Retina (tissue), 1 donor: ENCODE measurements at regions not wholly inside any gene's neighbourhood (a gene's known extent, or its start where the extent isn't known, plus 50 kb on each side); places are given as distances from the start of the nearest gene placed in this dataset.
"Not testable (repeated sequence)": the region's sequence is repeated elsewhere in the genome, so short reads cannot be mapped to it uniquely, and the experiment has no call there.

Experiments
- DNase-seq: peaks from one replicate; pipeline ENCODE4 v3.0.0-alpha.2; 2016

DNA sequence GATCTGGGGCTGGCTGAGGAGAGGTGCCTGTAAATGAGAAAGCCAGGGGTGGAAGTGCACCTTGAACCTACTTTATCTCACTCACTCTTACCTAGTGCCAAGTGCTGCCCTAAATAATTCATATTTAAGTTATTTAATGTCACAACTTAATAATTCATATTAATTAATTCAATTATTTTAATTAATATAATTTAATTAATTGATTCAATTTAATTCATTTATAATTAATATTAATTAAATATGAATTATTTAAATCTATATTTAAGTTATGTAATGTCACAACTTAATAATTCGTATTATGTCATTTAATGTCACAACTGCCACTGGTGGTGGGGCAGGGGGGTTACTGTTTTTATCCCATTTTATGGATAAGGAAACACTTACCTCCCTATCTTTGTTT lies 361.6 kb upstream of the RUNX1 start:
- DNase-seq = no peak

DNA sequence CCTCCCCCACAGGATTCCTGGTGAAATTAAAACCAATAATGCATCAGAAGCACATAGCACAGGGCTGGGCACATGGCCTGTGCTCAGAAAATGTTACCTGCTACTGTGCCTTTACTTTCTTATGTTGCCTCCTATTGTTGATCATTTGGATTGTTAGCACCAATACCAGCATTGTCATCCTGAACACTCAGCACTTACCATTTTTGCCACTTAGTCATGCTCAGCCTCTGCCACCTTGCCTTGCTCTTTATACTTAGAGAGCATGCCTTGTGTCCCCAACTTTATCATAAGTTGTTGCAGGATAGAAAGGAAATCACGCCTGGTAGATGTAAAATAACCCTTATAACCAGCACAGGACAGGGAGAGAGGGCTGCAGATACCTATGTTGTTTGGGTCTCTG lies 361.0 kb upstream of the RUNX1 start:
- no peak for DNase-seq

DNA sequence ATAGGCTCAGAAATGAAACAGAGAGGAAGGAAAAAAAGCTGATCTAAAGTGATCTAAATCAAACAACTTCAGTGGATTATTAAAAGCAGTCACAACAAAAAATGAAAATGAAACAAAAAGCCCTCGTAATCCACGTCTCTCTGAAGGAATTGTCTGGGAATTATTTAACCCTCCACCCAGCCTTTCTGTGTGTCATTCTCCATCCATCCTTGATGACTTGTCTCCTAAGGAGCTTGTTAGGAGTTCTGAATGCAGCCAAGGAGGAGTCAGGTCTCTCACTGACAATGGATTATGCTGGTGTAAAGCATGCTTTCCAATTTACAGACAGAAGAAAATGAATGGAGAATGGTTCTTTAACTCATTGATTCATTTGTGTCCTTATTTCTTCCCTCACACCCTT lies 359.3 kb upstream of the RUNX1 start:
- DNase-seq = no peak

DNA sequence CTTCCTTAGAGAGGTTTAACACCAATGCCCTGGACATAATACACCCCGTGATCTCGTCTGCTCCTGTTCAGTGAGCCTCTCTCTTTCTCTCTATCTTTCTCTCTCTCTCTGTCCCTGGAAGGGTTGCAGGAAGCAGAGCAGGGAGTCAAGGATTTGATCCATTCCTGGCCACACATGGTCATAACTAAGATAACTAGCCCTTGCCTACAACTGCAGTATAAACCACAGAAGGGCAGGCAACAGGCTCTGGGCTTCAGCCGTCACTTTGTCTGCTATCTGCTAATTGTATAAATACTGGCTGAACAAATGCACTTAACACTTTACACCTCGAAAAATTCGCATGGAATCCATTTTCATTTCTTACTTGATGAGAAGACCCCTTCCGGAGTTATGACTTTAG lies 357.5 kb upstream of the RUNX1 start:
- no peak for DNase-seq

DNA sequence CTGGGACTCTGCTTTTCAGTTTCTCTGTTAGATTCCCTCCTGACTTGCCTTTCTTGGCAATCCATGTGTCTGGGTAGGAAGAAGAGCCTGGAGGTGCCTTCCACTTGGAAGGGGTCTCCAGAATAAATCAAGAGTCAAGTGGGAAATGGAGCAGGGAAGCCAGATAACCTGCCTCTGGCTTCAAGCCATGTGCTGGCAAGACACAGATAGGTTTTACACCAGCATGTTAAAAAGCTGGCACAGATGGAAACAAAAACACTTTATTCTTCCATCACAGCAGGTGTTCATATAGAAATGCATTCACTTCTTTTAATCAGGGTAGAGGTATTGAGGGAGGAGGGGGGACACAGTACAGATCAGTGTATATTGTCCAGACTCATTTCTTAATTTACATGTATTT lies 356.9 kb upstream of the RUNX1 start:
- DNase-seq = no peak

DNA sequence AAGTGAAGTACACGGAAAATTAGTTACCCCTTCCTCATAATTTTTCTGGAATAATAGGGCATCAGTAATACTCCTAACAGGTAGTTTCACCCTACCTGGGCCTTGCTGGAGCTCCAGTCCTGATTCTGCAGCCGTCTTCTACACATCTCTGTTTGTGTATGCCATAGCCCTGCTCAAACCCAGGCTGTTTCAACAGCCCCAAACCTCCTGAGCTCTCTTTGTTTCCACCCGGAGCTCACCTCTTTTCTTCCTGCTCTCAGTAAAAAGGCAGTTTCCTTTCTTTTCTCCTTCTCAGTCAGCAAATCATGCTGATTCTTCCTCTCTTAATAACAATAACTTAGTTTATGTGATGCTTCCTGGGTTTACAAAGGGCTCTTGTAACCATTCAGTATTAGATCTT lies 355.1 kb upstream of the RUNX1 start:
- no peak for DNase-seq

DNA sequence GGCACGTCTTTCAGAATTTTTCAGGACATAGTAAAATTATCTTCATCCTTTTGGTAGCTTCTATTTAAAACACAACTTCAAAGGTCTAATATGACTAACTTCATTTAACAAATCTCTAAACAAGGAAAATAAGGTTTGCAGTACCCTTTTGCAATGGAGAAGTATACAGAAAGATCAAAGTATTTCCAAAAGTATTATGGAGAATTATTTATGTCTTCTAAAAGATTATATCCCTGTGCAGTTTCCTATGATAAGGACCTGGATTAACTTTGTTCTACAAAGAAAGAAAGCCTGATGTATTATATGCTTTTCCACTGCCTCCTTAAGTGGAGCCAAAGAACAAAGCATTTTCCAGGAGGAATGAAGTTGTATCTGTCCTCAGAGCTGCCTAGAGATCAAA lies 353.0 kb upstream of the RUNX1 start:
- DNase-seq = no peak

DNA sequence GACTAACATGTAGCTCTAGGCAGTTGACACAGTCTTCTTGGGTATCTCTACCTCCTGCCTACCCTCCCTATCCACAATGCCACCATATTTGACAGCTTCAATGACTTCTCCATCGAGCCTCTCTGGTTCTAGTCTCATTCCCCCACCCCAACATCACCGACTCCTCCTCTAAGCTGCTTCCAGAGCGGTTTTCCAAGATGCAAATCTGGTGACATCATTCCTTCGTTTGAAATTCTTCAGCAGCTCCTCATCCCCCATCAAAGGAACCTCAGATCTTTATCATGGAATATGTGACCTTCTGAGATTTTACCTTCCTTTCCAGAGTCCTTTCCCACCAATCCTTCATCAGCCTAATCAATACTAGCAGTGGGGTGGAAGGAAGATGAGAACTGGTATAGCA lies 352.4 kb upstream of the RUNX1 start:
- no peak for DNase-seq

DNA sequence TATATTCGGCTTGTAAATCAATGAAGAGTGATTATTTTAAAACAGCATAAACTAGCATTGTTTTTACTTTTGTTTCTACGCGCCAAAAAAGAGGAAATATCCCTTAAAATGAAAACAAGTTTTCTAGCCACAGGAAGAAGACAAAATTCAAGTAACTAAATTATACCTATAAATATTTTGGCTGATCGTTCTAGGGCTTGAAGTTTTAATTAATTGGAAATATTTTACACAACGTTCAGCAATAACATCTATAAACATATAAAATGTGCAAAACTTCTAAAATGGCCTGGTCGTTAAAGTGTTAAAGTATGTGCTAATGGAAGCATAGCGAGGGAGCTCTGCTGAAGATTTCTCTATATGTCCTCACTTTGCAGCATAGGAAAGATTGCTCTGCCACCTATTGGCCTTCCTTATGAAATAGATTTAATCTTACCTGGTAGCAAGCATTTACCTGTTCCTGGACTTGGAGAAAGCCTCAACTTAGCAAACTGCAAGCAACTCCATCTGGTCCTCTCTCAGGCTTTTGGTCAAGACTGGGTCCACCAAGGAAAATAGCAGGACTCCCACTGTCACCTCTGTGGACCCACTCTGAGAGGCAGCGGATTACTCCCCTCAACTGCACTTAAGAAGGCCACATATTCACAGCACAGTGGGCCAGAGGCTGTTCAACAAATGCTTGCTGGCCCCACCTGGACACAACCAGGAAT lies 351.3 kb upstream of the RUNX1 start:
- DNase-seq = peak; percentile 28

DNA sequence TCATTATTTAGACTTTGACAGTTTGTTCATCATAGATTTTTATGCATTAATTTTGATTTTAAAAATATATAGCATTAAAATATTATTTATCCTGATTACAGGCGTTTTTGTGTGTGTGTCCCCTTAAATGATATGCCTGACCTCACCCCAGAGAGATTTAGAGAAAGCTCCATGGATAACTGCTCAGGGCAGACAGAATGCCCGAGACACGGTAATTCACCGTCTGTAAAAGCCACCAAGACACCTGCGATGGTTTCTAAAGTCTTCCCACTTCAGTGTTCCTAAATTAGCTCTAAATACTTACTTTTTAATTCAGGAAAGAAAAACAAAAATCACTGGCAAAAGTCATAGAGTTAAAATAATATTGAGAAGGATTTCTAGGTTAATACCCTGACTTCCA lies 350.6 kb upstream of the RUNX1 start:
- no peak for DNase-seq

DNA sequence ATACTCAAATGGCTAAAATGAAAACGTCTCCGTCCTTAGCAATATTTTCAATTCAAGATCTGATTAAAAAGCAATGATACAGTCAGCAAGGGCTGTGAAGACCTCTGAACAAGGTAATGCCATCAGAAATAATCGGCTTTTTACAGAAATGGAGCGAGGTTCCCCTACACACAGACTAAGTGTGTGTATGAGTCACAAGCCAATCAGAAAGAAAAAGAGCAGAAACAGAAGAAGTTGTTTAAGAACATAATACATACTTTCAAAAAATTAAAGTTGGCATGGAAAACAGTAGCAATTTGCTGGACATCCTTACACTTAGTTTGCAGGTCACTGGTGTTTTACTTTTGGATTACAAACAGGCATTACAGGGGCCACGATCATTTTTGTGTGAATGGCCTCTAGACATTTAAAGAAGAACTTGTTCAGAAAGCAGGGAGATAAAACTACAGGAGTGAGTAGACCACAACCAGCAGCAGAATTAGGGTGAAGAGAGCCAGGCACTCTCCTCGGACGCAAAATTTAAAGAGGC lies 350.0 kb upstream of the RUNX1 start:
- no peak for DNase-seq

DNA sequence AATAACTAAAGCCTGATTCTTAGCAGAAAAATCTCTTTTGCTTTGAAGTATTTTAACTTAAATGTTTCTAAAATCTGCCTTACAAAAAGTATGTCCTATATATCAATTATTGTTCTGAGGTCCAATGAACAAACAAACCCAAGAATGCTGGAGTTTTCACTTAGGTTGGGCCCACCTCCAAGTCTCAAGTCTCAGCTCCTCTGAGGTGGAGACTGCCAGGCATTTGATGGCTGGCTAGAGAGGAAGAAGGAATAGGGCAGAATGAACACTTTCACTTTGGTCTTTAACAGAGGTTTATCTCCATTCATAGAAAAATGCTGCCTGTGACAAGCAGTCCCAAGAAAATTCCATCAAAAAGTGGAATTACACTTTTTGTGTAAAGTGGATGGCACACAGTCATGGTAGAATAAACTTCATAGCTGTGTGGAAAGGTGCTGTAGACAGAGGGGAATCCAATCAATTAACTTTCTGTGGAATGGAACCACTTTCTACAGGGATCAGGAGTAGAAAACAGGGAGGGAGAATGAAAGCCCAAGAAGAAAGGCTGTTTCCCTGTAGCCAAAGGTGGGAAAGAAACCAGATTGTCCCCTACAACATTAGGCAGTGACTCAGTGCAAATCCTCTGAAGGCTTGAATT lies 349.4 kb upstream of the RUNX1 start:
- DNase-seq = no peak

DNA sequence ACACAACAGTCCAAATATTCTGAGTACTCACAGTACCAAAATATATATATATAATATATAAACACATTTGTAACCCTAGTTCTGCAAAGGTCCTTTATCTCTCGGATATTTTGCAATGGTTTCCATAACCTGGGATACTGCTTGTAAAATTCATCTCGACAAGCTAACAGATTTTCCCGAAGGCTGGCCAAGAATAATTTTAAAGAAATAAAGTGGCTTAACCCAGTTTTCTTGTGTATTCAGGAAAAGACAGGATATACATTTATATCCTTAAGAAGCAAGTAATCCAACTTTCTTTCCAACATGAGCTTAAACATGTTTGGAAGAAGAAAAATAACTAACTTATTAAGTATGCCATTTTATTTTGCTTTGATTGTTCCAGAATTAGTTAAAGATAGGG lies 348.7 kb upstream of the RUNX1 start:
- no peak for DNase-seq

DNA sequence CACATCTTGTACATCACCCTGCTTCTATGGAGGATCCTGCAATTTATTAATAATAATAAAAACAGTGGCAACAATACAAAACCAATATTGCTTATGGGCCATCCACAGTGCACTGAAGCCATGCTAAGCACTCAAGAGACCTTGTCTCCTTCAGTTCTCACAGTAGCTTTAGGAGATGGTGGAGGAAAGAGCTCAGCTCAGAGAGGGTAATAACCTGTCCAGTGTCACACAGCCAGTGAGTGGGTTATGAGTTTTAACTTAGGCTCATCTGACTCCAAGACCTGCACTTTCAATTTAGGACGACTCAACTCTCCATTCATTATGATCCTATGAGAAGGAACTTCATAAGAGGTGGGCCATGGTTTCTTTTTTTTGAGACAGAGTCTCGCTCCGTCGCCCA lies 347.6 kb upstream of the RUNX1 start:
- DNase-seq = no peak

DNA sequence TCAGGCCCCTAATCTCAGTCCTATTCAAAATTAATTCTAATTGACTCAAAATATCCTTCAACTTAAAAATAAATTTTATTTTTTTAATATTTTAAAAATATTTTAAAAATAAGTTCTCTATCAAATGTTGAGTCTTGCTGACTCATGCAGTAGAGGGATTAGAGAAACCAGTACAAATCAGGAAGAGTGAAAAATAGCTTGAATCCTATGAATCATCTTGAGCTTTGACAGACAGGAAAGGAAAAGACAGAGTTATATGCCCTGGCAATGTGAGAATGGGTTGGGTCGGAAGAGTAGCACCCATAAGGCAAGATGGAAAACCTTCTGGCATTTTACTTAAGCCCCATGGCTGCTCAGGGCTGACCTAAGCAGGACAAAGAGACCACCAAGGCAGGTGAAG lies 346.6 kb upstream of the RUNX1 start:
- DNase-seq = no peak

DNA sequence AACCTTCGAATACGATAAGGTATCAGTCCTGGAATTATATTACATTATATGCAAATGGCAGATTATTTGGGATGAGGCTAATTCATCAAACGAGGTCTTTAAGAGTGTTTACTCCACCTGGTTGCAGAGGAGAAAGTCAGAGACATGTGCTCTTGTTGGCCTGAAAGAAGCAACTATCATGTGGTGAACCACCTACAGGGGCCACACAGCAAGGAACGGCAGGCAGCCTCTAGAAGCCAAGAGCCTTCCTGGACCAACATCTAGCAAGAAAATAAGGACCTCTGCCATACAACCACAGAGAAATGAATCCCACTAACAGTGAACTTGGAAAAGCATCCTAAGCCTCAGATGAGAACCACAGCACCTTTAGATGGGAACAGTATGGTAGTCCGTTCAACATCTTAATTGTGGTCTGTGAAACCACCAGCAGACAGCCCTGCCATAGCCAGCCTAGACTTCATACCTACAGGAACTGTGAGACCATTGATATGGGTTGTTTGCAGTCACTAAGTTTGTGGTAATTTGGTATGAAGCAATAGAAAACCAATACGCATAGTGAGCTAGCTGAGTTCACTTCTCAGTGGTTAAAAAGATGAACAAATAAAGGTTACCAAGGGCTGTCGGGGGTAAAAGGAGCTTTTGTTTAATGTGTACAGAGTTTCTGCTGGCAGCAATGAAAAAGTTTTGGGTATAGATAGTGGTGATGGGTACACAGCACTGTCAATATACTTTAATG lies 345.7 kb upstream of the RUNX1 start:
- DNase-seq = no peak

DNA sequence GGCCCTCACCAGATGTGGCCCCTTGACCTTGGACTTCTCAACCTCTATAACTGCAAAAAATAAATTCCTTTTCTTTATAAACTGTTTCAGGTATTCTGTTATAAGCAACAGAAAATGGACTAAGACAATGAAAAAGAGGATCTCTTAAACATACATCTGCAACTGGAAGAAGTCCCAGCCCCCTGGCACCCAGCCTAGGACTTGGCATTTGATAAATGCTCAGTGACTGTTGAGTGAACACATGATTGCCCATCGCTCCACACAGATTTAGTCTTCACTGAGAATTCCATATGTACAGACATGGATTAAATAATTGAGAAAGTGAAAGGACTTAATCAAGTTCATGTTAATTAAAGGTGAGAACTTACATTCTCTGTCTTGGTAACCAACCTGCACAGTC lies 344.9 kb upstream of the RUNX1 start:
- DNase-seq = no peak

DNA sequence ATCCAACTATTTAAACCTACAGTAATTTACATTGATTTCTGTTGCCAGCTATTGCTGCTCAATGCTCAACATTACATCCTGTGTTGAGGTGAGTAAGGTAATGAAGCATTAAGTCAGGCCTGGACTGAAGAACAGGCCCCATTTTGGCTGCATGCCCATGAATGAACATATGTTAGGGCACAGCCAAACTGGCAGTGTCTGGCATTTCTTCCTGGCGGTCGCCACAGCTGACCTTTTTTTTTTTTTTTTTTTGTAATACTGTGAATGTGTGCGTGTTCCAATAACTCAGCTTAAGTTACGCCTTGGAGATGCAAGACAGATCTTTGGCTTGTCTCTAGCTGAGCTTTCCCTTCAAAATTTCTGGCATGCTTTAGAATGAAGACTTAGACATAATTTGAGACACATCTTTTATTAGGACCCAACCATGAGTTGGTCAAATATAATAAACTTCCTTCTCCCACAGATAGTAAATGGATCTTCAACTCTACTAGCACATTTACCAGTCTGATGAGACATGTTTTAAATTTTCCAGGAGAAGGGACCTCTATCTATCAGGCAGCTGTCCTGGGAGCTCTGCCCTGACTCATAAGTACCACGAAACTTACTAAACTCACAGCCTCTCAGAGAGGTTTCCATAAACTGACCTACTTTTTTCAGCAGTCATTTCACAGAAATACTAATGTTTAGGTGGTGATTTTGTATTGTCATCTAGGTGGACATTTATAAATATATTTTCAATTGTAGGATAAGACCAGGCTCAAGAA lies 341.1 kb upstream of the RUNX1 start:
- no peak for DNase-seq

DNA sequence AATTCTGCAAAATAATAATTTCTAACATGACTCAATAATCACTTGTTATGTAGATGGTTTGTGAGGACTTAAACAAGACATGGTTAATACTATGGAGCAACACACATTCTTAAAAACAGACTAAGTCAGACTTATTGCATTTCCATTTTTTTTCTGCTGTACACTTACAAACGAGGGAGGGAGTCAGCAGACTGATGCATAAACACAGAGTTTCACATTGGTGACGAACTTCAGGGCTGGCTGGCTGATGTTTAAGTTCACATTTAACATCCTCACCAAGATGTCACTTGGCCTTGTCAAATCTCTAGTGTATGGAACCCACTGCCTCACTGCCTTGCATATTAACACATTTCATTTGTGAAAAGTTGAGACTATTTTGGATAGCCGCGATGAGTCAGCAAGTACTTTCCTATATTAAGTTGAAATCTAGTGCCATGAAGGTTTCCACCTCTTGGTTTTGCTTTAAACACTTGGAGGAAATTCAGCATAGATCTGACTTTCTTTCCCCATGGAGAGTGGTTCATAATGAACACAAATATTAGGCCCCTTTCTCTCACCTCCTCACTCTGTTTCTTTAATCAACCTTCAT lies 337.5 kb upstream of the RUNX1 start:
- no peak for DNase-seq

DNA sequence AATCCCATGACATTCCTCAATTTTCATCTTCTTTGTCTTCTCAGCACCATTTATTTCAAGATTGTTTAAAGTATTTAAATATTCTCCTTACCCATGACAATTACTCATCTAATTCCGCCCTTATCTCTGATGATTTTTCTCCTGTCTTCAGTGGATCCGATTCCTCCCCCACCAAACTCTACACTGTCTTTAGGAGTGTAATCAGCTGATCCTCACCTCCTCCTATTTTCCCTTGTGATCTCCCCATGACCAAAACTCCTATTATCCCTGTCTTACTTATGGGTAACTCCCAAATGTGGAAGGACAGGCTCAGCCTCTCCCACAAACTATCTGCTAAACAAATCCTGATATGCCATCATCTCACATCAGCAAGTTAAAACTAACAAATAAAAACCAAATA lies 335.3 kb upstream of the RUNX1 start:
- no peak for DNase-seq

DNA sequence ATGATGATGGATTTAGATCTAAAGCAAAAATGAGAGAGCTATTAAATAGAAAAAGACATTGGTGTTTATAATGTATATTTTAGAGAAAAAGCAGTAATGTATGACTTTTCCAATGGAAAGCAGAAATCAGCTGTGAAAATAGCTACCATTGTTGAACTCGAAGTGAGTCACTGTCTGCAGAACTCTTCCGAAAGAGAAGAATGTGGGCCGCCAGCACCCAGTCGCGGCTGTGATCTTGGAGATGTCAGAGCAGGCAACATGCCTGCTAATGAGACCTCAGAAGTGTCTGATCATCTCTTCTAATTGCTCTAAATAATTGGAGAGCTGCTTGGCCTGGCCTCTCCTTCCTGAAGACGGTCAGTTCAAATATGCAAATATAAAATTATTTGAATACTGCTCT lies 333.6 kb upstream of the RUNX1 start:
- no peak for DNase-seq

DNA sequence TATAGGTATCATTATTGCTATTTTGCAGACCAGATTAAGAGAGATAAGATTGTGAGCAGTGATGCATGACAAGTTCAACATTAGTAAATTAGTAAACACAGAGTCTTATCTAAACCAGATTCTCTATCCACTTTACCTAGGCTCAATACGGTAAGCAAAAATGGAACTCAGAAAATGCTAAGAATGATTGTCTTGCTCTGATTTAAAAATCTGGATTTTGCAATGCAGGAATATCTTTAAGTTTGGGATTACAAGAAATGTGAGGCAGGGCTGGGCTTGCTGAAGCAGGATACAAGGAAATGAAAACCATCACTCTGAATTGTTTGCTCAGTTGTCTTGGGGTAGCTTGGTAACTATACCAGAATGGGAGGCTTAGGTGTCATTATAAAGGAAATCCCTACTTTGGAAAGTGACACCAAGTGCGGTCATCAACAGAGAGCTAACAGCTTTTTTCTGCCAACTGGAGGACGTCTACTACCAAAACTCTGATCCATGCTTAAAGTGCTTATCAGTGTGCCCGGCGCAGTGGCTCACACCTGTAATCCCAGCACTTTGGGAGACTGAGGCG lies 332.7 kb upstream of the RUNX1 start:
- no peak for DNase-seq

DNA sequence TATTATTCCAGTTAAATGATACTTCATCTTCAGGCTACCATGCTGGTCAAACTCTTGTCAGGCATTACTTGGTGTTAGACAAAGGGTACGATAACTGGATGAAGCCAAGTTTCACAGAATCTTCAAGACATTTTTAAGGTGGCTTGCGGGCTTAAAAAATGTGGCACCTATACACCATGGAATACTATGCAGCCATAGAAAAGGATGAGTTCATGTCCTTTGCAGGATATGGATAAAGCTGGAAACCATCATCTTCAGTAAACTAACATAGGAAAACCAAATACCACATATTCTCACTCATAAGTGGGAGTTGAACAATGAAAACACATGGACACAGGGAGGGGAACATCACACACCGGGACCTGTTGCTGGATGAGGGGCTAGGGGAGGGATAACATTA lies 331.2 kb upstream of the RUNX1 start:
- not testable (repeated sequence) for DNase-seq
